A673 (cell line): ENCODE measurements at regions not wholly inside any gene's neighbourhood (a gene's known extent, or its start where the extent isn't known, plus 50 kb on each side); places are given as distances from the start of the nearest gene placed in this dataset.

Experiments used
- BruUV-seq: library from RNA; stranded (reverse); fragments of 400-500 nt; replicated peaks from 2 replicates; lab custom pipeline; 2021; lab: Mats Ljungman, UMichigan
- CTCF ChIA-PET: fragments of 300-600 bp; sonication (Branson Sonifier 250); formaldehyde crosslinking; loops from one replicate; lab custom pipeline; 2022; ENCODE audit warnings: antibody characterized with exemption; lab: Charles Lee
- POLR2A ChIA-PET: fragments of 300-600 bp; sonication (Branson Sonifier 250); formaldehyde crosslinking; loops from one replicate; lab custom pipeline; 2022; ENCODE audit warnings: antibody characterized with exemption; ENCODE audit not compliant: low non-redundant PET; lab: Charles Lee
- DNase-seq: peaks from one replicate; pipeline ENCODE4 v3.0.0-alpha.2; 2015; ENCODE audit warnings: low spot score
- H3K27ac ChIP-seq: fragments of 200-600 bp; sonication (generic); 2 replicates; pipeline ENCODE4 v1.5.1; 2016; ENCODE audit warnings: mixed run types, low read depth, mild to moderate bottlenecking, mixed read lengths, antibody characterized with exemption, low read length; ENCODE audit not compliant: poor library complexity, severe bottlenecking
- H3K27me3 ChIP-seq: fragments of 200-600 bp; sonication (generic); replicated peaks from 2 replicates; pipeline ENCODE4 v1.6.1; 2017; ENCODE audit warnings: mixed run types, low read depth, mild to moderate bottlenecking, mixed read lengths, antibody characterized with exemption, low read length; ENCODE audit not compliant: insufficient read depth, poor library complexity
- H3K36me3 ChIP-seq: fragments of 200-600 bp; sonication (generic); 2 replicates; pipeline ENCODE4 v1.6.1; 2016; ENCODE audit warnings: mixed run types, mild to moderate bottlenecking, mixed read lengths, antibody characterized with exemption, low read length; ENCODE audit not compliant: insufficient read depth, poor library complexity, severe bottlenecking
- H3K4me1 ChIP-seq: fragments of 200-600 bp; sonication (generic); 2 replicates; pipeline ENCODE4 v1.6.1; 2017; ENCODE audit warnings: mixed run types, mild to moderate bottlenecking, mixed read lengths, antibody characterized with exemption, low read length; ENCODE audit not compliant: insufficient read depth, poor library complexity, severe bottlenecking
- H3K4me3 ChIP-seq: fragments of 200-600 bp; sonication (generic); 2 replicates; pipeline ENCODE4 v1.5.1; 2016; ENCODE audit warnings: low read depth, mixed run types, mild to moderate bottlenecking, mixed read lengths, low read length; ENCODE audit not compliant: poor library complexity, severe bottlenecking
- H3K9me3 ChIP-seq: fragments of 200-600 bp; sonication (generic); 2 replicates; pipeline ENCODE4 v1.6.1; 2016; ENCODE audit warnings: mixed run types, low read depth, mild to moderate bottlenecking, mixed read lengths, antibody characterized with exemption, low read length; ENCODE audit not compliant: poor library complexity, severe bottlenecking
- EZH2 ChIP-seq: fragments of 200-600 bp; sonication (generic); IDR thresholded peaks from 2 replicates; pipeline ENCODE4 v1.6.1; 2017; ENCODE audit warnings: borderline replicate concordance, low read depth, mild to moderate bottlenecking, mixed read lengths, antibody characterized with exemption, low read length; ENCODE audit not compliant: poor library complexity, severe bottlenecking
- intact Hi-C: fragments of 100-400 bp; cut with micrococcal nuclease; formaldehyde crosslinking; loops from one replicate; pipeline ENCODE4 v1.10.0; 2022; ENCODE audit not compliant: unreplicated experiment
- TF ChIP-seq, protein P1 (sequence below): fragments of 300-800, 200-600 bp; sonication (generic); conservative IDR thresholded peaks from 2 replicates; pipeline ENCODE4 v1.5.1; 2017; ENCODE audit warnings: low read depth, mild to moderate bottlenecking, antibody characterized with exemption, low read length, moderate library complexity, mixed read lengths

DNA sequence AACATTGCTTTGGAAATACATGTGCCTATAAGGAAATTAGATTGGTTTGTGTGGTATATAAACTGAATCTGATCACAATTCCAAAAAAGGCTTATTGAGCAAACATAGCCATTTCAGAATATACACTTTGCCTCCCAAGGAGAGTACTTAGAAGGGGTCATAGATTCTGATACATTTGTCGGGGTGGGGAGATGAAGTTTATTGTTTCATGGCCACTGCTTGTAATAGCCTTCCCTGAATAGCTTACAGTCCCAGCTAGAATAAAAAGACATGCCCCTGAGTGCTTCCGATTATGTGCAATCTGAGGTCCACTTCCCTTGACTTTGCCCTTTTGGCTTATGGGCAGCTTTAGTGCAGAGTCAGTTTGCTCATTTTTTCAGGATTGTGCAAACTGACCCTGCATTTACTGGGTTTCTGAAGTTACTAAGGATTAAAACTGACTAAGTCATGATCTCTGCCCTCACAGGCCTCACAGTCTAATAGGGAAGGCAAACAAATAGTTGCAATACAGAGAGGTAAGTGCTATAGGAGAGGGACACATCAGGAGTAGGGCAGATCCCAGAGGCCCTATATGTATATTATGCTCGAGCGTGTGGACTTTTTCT, 184.2 kb downstream of the BLID start:
- ChIA-PET POLR2A (no interaction called here), CTCF (no interaction called here)
- DNase-seq: no peak
- BruUV-seq: no TSS peak
- intact Hi-C loops: loop anchor here (2.0 to 10.0 kb wide), 2 partner anchors 273 to 277 kb away; no protein-coding TSS in a partner anchor
- Histone ChIP-seq H3K27me3 (no peaks in the 10 kb centered on the region), H3K4me3 (no peak overlapping the region), H3K27ac (no peak overlapping the region), H3K4me1 (peaks cover 28% of the 10 kb centered on the region), H3K36me3 (no peaks in the 10 kb centered on the region), H3K9me3 (no peaks in the 10 kb centered on the region)
- no peak for TF ChIP-seq EZH2
- TF ChIP-seq, protein P1, sequence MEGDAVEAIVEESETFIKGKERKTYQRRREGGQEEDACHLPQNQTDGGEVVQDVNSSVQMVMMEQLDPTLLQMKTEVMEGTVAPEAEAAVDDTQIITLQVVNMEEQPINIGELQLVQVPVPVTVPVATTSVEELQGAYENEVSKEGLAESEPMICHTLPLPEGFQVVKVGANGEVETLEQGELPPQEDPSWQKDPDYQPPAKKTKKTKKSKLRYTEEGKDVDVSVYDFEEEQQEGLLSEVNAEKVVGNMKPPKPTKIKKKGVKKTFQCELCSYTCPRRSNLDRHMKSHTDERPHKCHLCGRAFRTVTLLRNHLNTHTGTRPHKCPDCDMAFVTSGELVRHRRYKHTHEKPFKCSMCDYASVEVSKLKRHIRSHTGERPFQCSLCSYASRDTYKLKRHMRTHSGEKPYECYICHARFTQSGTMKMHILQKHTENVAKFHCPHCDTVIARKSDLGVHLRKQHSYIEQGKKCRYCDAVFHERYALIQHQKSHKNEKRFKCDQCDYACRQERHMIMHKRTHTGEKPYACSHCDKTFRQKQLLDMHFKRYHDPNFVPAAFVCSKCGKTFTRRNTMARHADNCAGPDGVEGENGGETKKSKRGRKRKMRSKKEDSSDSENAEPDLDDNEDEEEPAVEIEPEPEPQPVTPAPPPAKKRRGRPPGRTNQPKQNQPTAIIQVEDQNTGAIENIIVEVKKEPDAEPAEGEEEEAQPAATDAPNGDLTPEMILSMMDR: no peak

DNA sequence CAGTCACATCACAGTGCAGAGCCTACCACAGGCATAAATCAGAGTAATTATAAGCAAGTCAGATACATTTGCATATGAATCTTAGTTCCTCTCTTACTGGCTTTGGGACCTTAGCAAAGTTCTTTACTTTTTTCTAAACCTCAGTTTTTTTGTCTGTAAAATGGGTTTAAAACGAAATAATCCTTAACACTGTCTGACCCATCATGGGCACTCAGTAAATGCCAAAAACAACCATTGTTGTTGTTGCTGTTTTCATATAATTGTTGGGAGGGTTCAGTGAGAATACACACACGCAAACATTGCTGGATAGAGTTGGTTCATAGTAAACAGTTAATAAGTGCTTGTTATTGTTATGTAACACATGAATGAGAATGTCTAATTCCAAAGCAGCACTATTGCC, 184.9 kb downstream of the BLID start:
- intact Hi-C loops: loop anchor here (2.0 to 10.0 kb wide), 2 partner anchors 274 to 276 kb away; no protein-coding TSS in a partner anchor
- Histone ChIP-seq H3K4me1 (peaks cover 28% of the 10 kb centered on the region), H3K36me3 (no peaks in the 10 kb centered on the region), H3K27ac (no peak overlapping the region), H3K9me3 (no peaks in the 10 kb centered on the region), H3K27me3 (no peaks in the 10 kb centered on the region), H3K4me3 (no peak overlapping the region)
- no peak for DNase-seq
- POLR2A ChIA-PET: no interaction called here
- TF ChIP-seq, protein P1: no peak
- TF ChIP-seq EZH2: no peak
- BruUV-seq: no TSS peak
- CTCF ChIA-PET: no interaction called here

- no peak for TF ChIP-seq EZH2
- TF ChIP-seq, protein P1: no peak
- Histone ChIP-seq H3K27ac (peak overlapping the region; percentile 79), H3K36me3 (no peaks in the 10 kb centered on the region), H3K27me3 (no peaks in the 10 kb centered on the region), H3K4me3 (peak overlapping the region; percentile 38), H3K9me3 (no peaks in the 10 kb centered on the region), H3K4me1 (peaks cover 28% of the 10 kb centered on the region)
- no TSS peak for BruUV-seq
- ChIA-PET POLR2A (no interaction called here), CTCF (no interaction called here)
- DNase-seq: peak; percentile 94
- intact Hi-C loops: loop anchor here (2.0 to 10.0 kb wide), 2 partner anchors 275 kb away; no protein-coding TSS in a partner anchor
Measured at GRCh38 chr11:121930004-121930965, 185.7 kb downstream of the BLID start.
